ENCODE measurements at regions not wholly inside any gene's neighbourhood (a gene's known extent, or its start where the extent isn't known, plus 50 kb on each side); places are given as distances from the start of the nearest gene placed in this dataset.

- no peaks in the 10 kb centered on the region for H3K4me1 Mint-ChIP-seq (ENCODE audit: unreplicated experiment)
- no peaks in the 10 kb centered on the region for H3K9me3 Mint-ChIP-seq (ENCODE audit: unreplicated experiment)
- H3K4me3 Mint-ChIP-seq (ENCODE audit: unreplicated experiment) = no peak overlapping the region
- peaks cover 4% of the 10 kb centered on the region for H3K27me3 Mint-ChIP-seq (ENCODE audit: unreplicated experiment)
- no peak overlapping the region for H3K27ac Mint-ChIP-seq (ENCODE audit: unreplicated experiment)
- peaks cover 3% of the 10 kb centered on the region for H3K36me3 Mint-ChIP-seq (ENCODE audit: low read depth, unreplicated experiment)
- TF ChIP-seq CTCF (IDR thresholded peaks at IDR 0.05; ENCODE audit: unreplicated experiment) = no peak
- no peak for DNase-seq (ENCODE audit: low spot score)
Measured at GRCh38 chr5:71996789-71997188, 110.5 kb upstream of the MAP1B start.

DNA sequence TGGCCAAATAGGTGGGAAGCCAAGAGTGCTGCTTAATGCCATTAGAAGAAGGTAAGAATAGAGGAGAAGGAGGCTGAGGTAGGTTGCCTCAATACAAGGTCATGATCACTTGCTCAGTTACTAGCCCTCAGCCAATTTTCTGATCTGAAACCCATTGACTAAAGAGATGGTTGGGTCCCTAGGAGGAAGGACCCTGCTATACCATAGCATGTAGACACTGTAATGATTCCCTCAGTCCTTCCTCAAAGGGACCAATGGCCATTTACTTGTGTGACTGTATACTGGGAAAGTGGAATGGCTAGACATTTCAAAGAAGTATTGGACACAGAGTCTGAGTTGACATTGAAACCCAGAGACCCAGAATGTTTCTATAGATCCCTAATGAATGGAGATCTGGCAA is 108.5 kb upstream of the MAP1B start:
- H3K9me3 Mint-ChIP-seq (ENCODE audit: unreplicated experiment) = no peaks in the 10 kb centered on the region
- H3K4me1 Mint-ChIP-seq (ENCODE audit: unreplicated experiment) = no peaks in the 10 kb centered on the region
- H3K36me3 Mint-ChIP-seq (ENCODE audit: low read depth, unreplicated experiment) = peaks cover 3% of the 10 kb centered on the region
- DNase-seq (ENCODE audit: low spot score) = no peak
- no peak for TF ChIP-seq CTCF (IDR thresholded peaks at IDR 0.05; ENCODE audit: unreplicated experiment)
- H3K27me3 Mint-ChIP-seq (ENCODE audit: unreplicated experiment) = peaks cover 4% of the 10 kb centered on the region
- no peak overlapping the region for H3K4me3 Mint-ChIP-seq (ENCODE audit: unreplicated experiment)
- H3K27ac Mint-ChIP-seq (ENCODE audit: unreplicated experiment) = no peak overlapping the region

DNA sequence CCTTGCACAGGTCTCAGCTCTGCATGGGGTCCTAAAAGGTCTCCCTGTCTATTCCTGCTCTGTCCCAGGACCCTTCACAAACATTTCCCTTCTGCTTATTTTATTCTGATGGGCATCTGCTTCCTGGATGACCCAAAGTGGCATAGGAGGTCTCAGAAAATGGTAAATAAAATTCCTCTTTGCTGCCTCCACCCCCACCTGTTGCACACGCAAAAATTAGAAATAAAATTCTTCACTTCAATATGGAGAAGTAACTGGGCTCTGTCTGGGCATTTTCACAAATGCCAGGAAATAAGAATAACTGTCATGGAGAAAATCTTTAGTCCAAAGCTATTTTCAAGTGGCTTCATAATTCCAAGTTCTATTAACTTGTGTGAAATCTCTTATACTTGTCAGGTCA is 106.6 kb upstream of the MAP1B start:
- H3K9me3 Mint-ChIP-seq (ENCODE audit: unreplicated experiment) = no peaks in the 10 kb centered on the region
- H3K4me3 Mint-ChIP-seq (ENCODE audit: unreplicated experiment) = no peak overlapping the region
- no peaks in the 10 kb centered on the region for H3K4me1 Mint-ChIP-seq (ENCODE audit: unreplicated experiment)
- no peak for TF ChIP-seq CTCF (IDR thresholded peaks at IDR 0.05; ENCODE audit: unreplicated experiment)
- H3K36me3 Mint-ChIP-seq (ENCODE audit: low read depth, unreplicated experiment) = peaks cover 3% of the 10 kb centered on the region
- H3K27me3 Mint-ChIP-seq (ENCODE audit: unreplicated experiment) = peaks cover 4% of the 10 kb centered on the region
- no peak for DNase-seq (ENCODE audit: low spot score)
- no peak overlapping the region for H3K27ac Mint-ChIP-seq (ENCODE audit: unreplicated experiment)

DNA sequence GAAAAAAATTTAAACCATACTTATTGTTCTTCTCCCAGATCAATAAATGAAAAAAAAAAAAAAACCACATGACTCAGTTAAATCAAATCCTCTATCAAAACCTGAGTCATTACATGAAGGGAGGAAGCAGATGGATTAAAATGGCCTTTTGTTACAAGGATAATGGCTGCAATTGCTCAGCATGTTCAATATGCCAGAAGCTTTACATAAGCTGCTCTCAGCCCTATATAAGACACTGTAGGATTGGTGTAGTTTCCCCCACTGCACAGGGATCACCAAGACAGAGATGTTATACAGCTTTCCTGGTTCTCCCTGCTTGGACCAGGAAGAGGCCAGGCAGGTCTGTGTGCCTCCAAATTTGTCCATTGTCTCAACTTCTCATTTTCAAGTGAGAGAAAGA is 101.6 kb upstream of the MAP1B start:
- no peak overlapping the region for H3K27ac Mint-ChIP-seq (ENCODE audit: unreplicated experiment)
- H3K4me1 Mint-ChIP-seq (ENCODE audit: unreplicated experiment) = peaks cover 4% of the 10 kb centered on the region
- TF ChIP-seq CTCF (IDR thresholded peaks at IDR 0.05; ENCODE audit: unreplicated experiment) = no peak
- H3K27me3 Mint-ChIP-seq (ENCODE audit: unreplicated experiment) = peaks cover under 1% of the 10 kb centered on the region
- DNase-seq (ENCODE audit: low spot score) = no peak
- no peak overlapping the region for H3K4me3 Mint-ChIP-seq (ENCODE audit: unreplicated experiment)
- no peaks in the 10 kb centered on the region for H3K9me3 Mint-ChIP-seq (ENCODE audit: unreplicated experiment)
- peaks cover 1% of the 10 kb centered on the region for H3K36me3 Mint-ChIP-seq (ENCODE audit: low read depth, unreplicated experiment)

DNA sequence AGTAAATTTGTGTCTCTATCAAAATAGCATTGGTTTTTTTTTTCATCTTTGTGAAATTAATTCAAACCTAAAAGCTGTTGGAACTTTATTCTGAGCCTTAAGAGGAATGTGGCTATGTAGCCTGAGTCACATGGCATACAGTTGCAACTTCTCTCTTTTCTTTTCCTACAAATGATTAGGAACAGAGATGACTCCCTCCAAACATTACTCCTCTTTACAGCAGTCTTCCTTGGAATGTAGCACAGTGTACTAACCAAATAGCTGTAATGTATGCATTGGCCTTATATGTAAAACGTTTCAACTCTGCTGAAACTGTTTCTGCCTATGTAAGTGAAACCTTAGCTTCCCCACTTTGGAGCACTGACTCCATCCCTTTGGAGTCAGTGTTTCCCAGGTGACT is 100.9 kb upstream of the MAP1B start:
- no peaks in the 10 kb centered on the region for H3K27me3 Mint-ChIP-seq (ENCODE audit: unreplicated experiment)
- H3K4me1 Mint-ChIP-seq (ENCODE audit: unreplicated experiment) = peaks cover 4% of the 10 kb centered on the region
- TF ChIP-seq CTCF (IDR thresholded peaks at IDR 0.05; ENCODE audit: unreplicated experiment) = no peak
- no peak overlapping the region for H3K4me3 Mint-ChIP-seq (ENCODE audit: unreplicated experiment)
- no peak for DNase-seq (ENCODE audit: low spot score)
- H3K27ac Mint-ChIP-seq (ENCODE audit: unreplicated experiment) = no peak overlapping the region
- no peaks in the 10 kb centered on the region for H3K36me3 Mint-ChIP-seq (ENCODE audit: low read depth, unreplicated experiment)
- no peaks in the 10 kb centered on the region for H3K9me3 Mint-ChIP-seq (ENCODE audit: unreplicated experiment)
